PC-3 (cell line): ENCODE measurements at regions not wholly inside any gene's neighbourhood (a gene's known extent, or its start where the extent isn't known, plus 50 kb on each side); places are given as distances from the start of the nearest gene placed in this dataset.
A peak's percentile ranks its signal among the peaks of the same experiment; 100 is the strongest.

ENCODE experiments used
- ATAC-seq: fragments of 200-7000 bp; cut with Tn5 transposase; 2 replicates; pipeline ENCODE4 v1.9.1; 2020; ENCODE audit warnings: mild to moderate bottlenecking, moderate library complexity
- BruUV-seq: library from RNA; stranded (reverse); fragments of 400-500 nt; replicated peaks from 2 replicates; lab custom pipeline; 2021; lab: Mats Ljungman, UMichigan
- CTCF ChIA-PET: fragments of 300-600 bp; sonication (Branson Sonifier 250); formaldehyde crosslinking; loops from one replicate; lab custom pipeline; 2022; ENCODE audit warnings: antibody characterized with exemption; lab: Charles Lee
- POLR2A ChIA-PET: fragments of 300-600 bp; sonication (Branson Sonifier 250); formaldehyde crosslinking; loops from one replicate; lab custom pipeline; 2022; ENCODE audit warnings: antibody characterized with exemption; ENCODE audit not compliant: unreplicated experiment; lab: Charles Lee
- DNase-seq: peaks from one replicate; pipeline ENCODE4 v3.0.0-alpha.2; 2015
- H2AFZ ChIP-seq: fragments of 300-600 bp; sonication (generic); 2 replicates; pipeline ENCODE4 v1.6.0; 2016; ENCODE audit warnings: antibody characterized with exemption, low read length
- H3F3A ChIP-seq: fragments of 300-600 bp; sonication (generic); one replicate; pipeline ENCODE4 v1.6.0; 2017; ENCODE audit warnings: antibody characterized with exemption, low read length, control low read depth, mild to moderate bottlenecking; ENCODE audit not compliant: unreplicated experiment
- H3K27ac ChIP-seq: fragments of 300-600 bp; sonication (generic); 2 replicates; pipeline ENCODE4 v1.5.1; 2016; ENCODE audit warnings: mild to moderate bottlenecking, low read length
- H3K27me3 ChIP-seq: fragments of 300-600 bp; sonication (generic); 2 replicates; pipeline ENCODE4 v1.6.1; 2016; ENCODE audit warnings: low read length, mixed read lengths
- H3K36me3 ChIP-seq: fragments of 300-600 bp; sonication (generic); 2 replicates; pipeline ENCODE4 v1.6.1; 2016; ENCODE audit warnings: low read depth, mixed run types, low read length, mixed read lengths
- H3K4me1 ChIP-seq: fragments of 300-600 bp; sonication (generic); 2 replicates; pipeline ENCODE4 v1.5.1; 2016; ENCODE audit warnings: low read length; ENCODE audit not compliant: insufficient read depth
- H3K4me2 ChIP-seq: fragments of 300-600 bp; sonication (generic); 2 replicates; pipeline ENCODE4 v1.6.0; 2016; ENCODE audit warnings: low read length
- H3K4me3 ChIP-seq: fragments of 300-600 bp; sonication (generic); 2 replicates; pipeline ENCODE4 v1.5.1; 2016; ENCODE audit warnings: mild to moderate bottlenecking, low read length, mixed read lengths
- H3K79me2 ChIP-seq: fragments of 300-600 bp; sonication (generic); 2 replicates; pipeline ENCODE4 v1.6.1; 2017; ENCODE audit warnings: low read length, mixed read lengths
- H3K9ac ChIP-seq: fragments of 300-600 bp; sonication (generic); 2 replicates; pipeline ENCODE4 v1.6.0; 2016; ENCODE audit warnings: mild to moderate bottlenecking, low read length
- H3K9me2 ChIP-seq: fragments of 300-600 bp; sonication (generic); replicated peaks from 2 replicates; pipeline ENCODE4 v1.6.1; 2016; ENCODE audit warnings: mixed run types, low read length, mixed read lengths
- H3K9me3 ChIP-seq: fragments of 300-600 bp; sonication (generic); 2 replicates; pipeline ENCODE4 v1.6.1; 2016; ENCODE audit warnings: low read length, mixed read lengths
- H4K20me1 ChIP-seq: fragments of 300-600 bp; sonication (generic); 2 replicates; pipeline ENCODE4 v1.6.1; 2016; ENCODE audit warnings: low read length, mixed read lengths
- EZH2 ChIP-seq: fragments of 300-600 bp; sonication (generic); IDR thresholded peaks from one replicate; pipeline ENCODE4 v1.6.1; 2017; ENCODE audit warnings: antibody characterized with exemption, mild to moderate bottlenecking, low read length; ENCODE audit not compliant: unreplicated experiment
- EZH2phosphoT487 ChIP-seq: fragments of 300-600 bp; sonication (generic); IDR thresholded peaks from 2 replicates; pipeline ENCODE4 v1.6.1; 2018; ENCODE audit warnings: mild to moderate bottlenecking, antibody characterized with exemption, low read length, borderline replicate concordance
- intact Hi-C: fragments of 100-400 bp; cut with micrococcal nuclease; formaldehyde crosslinking; loops from 2 replicates; pipeline ENCODE4 v1.9.0; 2023
- TF ChIP-seq, protein P1 (sequence below): fragments of 300-600 bp; sonication (generic); conservative IDR thresholded peaks from 2 replicates; pipeline ENCODE4 v1.5.1; 2017; ENCODE audit warnings: antibody characterized with exemption, low read depth, mild to moderate bottlenecking, low read length

DNA sequence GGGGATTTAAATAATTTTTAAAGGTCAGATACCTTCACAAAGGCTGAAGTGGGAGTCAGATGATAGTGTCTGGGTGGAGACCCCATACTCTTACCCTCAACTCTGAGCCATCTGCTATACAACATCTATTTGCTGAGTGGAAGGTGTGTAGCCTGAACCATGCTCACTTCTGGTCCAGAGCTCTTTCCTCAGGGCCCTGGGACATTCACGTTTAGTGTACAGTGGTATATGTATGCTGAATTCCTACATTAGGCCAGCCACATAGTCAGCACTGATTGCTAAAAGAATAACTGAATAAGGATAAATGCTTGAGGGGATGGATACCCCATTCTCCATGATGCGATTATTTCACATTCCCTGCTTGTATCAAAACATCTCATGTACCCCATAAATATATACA, 107.3 kb downstream of the KIF26A start:
- POLR2A ChIA-PET, result no interaction called here
- no TSS peak for BruUV-seq
- H2AFZ ChIP-seq, result no peak overlapping the region

DNA sequence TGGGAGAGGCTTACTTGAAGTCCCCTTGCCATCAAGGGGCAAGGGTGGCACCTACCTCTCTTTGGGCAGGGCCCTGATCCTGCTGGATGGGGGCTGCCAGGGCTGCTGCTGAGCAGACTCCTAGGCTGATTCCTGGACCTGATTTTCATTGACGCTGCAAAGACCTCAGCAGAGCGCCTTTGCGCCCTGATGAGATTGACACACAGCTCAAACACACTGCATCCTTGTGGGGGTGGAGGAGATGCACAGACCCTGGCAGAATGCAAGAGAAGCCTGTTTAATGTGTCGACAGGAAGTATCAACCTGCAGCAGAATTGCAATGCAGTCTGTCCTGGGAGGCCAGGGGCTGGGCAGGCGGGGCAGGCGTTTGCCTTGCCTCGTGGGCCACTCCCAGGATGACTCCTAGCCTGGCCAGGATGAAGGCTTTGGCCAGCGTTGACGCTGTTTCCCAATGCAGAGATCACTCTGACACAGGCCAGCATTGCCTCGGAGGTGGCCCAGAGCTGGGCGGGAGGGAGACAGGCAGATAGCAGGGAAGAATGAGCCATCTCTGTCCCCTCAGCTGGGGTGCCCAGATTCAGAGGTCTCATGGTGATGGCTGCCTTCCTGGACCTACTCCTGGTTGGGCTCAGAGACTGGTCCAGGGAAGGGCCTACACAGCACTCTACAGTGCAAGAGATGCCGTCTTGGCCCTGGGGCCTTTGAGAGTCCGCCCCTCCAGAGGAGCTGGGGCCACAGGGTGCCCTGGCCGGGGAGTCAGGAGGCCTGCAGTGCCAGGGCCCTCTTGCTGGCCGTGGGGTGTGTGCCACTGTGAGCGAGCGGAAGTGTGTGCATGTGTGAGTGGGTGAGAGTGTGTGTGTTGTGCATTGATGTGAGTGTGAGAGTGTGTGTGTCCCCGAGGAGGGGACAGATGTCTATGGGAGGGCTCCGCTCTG, 108.3 kb downstream of the KIF26A start:
- Histone ChIP-seq H3K27me3 (peaks cover 4% of the 10 kb centered on the region; the same call in 1 of the 2 replicates), H3K9me3 (no peaks in the 10 kb centered on the region)
- intact Hi-C loops, result no loop called here

More for the DNA sequence above, 107.3 kb downstream of the KIF26A start:
- intact Hi-C loops, result no loop called here
- TF ChIP-seq EZH2phosphoT487 (no peak), EZH2 (no peak)
- TF ChIP-seq, protein P1, sequence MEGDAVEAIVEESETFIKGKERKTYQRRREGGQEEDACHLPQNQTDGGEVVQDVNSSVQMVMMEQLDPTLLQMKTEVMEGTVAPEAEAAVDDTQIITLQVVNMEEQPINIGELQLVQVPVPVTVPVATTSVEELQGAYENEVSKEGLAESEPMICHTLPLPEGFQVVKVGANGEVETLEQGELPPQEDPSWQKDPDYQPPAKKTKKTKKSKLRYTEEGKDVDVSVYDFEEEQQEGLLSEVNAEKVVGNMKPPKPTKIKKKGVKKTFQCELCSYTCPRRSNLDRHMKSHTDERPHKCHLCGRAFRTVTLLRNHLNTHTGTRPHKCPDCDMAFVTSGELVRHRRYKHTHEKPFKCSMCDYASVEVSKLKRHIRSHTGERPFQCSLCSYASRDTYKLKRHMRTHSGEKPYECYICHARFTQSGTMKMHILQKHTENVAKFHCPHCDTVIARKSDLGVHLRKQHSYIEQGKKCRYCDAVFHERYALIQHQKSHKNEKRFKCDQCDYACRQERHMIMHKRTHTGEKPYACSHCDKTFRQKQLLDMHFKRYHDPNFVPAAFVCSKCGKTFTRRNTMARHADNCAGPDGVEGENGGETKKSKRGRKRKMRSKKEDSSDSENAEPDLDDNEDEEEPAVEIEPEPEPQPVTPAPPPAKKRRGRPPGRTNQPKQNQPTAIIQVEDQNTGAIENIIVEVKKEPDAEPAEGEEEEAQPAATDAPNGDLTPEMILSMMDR, result no peak
- H3K36me3 ChIP-seq, result no peaks in the 10 kb centered on the region
- no peak for ATAC-seq
- no peaks in the 10 kb centered on the region for H3K9me3 ChIP-seq
- no peaks in the 10 kb centered on the region for H4K20me1 ChIP-seq
- H3K4me2 ChIP-seq, result no peak overlapping the region
- H3K9ac ChIP-seq, result no peak overlapping the region
- no peaks in the 10 kb centered on the region for H3K79me2 ChIP-seq
- H3K9me2 ChIP-seq, result no peaks in the 10 kb centered on the region
- no peaks in the 10 kb centered on the region for H3K4me1 ChIP-seq
- no peaks in the 10 kb centered on the region for H3F3A ChIP-seq
- no peak for DNase-seq
- H3K27ac ChIP-seq, result no peak overlapping the region
- CTCF ChIA-PET, result no interaction called here
- H3K27me3 ChIP-seq, result peaks cover 7% of the 10 kb centered on the region; the same call in 1 of the 2 replicates
- H3K4me3 ChIP-seq, result no peak overlapping the region

More for the DNA sequence above, 108.3 kb downstream of the KIF26A start:
- ATAC-seq (no peak), DNase-seq (peak; percentile 9)
- BruUV-seq, result no TSS peak
- H3K9me2 ChIP-seq, result no peaks in the 10 kb centered on the region
- H3K4me2 ChIP-seq, result no peak overlapping the region
- H4K20me1 ChIP-seq, result no peaks in the 10 kb centered on the region
- TF ChIP-seq, protein P1, result no peak
- TF ChIP-seq EZH2 (no peak), EZH2phosphoT487 (no peak)
- POLR2A ChIA-PET, result no interaction called here
- H3K36me3 ChIP-seq, result no peaks in the 10 kb centered on the region
- H3K4me3 ChIP-seq, result no peak overlapping the region
- no peaks in the 10 kb centered on the region for H3K4me1 ChIP-seq
- no peaks in the 10 kb centered on the region for H3K79me2 ChIP-seq
- H3F3A ChIP-seq, result no peaks in the 10 kb centered on the region
- no peak overlapping the region for H3K27ac ChIP-seq
- no peak overlapping the region for H3K9ac ChIP-seq
- no peak overlapping the region for H2AFZ ChIP-seq
- CTCF ChIA-PET, result no interaction called here
